KMS-11 (cell line): ENCODE measurements at regions not wholly inside any gene's neighbourhood (a gene's known extent, or its start where the extent isn't known, plus 50 kb on each side); places are given as distances from the start of the nearest gene placed in this dataset.

Experiments
- H2AFZ ChIP-seq: fragments of 200-600 bp; sonication (generic); 2 replicates; pipeline ENCODE4 v1.6.1; 2016; ENCODE audit warnings: antibody characterized with exemption, mixed run types, low read depth
- H3K27ac ChIP-seq: fragments of 200-600 bp; sonication (generic); 2 replicates; pipeline ENCODE4 v1.6.1; 2016; ENCODE audit warnings: mild to moderate bottlenecking, mixed run types
- H3K27me3 ChIP-seq: fragments of 200-600 bp; sonication (generic); 2 replicates; pipeline ENCODE4 v1.6.1; 2017; ENCODE audit warnings: mild to moderate bottlenecking, low read depth, mixed run types, moderate library complexity; ENCODE audit not compliant: insufficient read depth
- H3K36me3 ChIP-seq: fragments of 200-600 bp; sonication (generic); 2 replicates; pipeline ENCODE4 v1.6.1; 2017; ENCODE audit warnings: mild to moderate bottlenecking, mixed run types; ENCODE audit not compliant: insufficient read depth
- H3K4me1 ChIP-seq: fragments of 200-600 bp; sonication (generic); 2 replicates; pipeline ENCODE4 v1.6.1; 2016; ENCODE audit warnings: mild to moderate bottlenecking, low read depth, mixed run types; ENCODE audit not compliant: poor library complexity, severe bottlenecking
- H3K4me2 ChIP-seq: fragments of 200-600 bp; sonication (generic); 2 replicates; pipeline ENCODE4 v1.7.0; 2016; ENCODE audit warnings: mild to moderate bottlenecking, mixed run types
- H3K4me3 ChIP-seq: fragments of 200-600 bp; sonication (generic); IDR thresholded peaks from 2 replicates; pipeline ENCODE4 v1.6.1; 2017; ENCODE audit warnings: low read depth, low read length, mixed read lengths; ENCODE audit not compliant: insufficient read depth
- H3K79me2 ChIP-seq: fragments of 200-600 bp; sonication (generic); 2 replicates; pipeline ENCODE4 v1.6.1; 2016; ENCODE audit warnings: low read depth, mixed run types; ENCODE audit not compliant: insufficient read depth
- H3K9ac ChIP-seq: fragments of 200-600 bp; sonication (generic); 2 replicates; pipeline ENCODE4 v1.6.1; 2016; ENCODE audit warnings: mild to moderate bottlenecking, mixed run types
- H4K20me1 ChIP-seq: fragments of 200-600 bp; sonication (generic); 2 replicates; pipeline ENCODE4 v1.6.1; 2016; ENCODE audit warnings: mild to moderate bottlenecking, mixed run types; ENCODE audit not compliant: insufficient read depth
- CTCF ChIP-seq: fragments of 200-600 bp; sonication (generic); conservative IDR thresholded peaks from 2 replicates; pipeline ENCODE4 v1.6.1; 2017; ENCODE audit warnings: low read depth, mild to moderate bottlenecking, antibody characterized with exemption, low read length, moderate library complexity, mixed read lengths

- H3K4me2 ChIP-seq, result no peak overlapping the region
- H4K20me1 ChIP-seq, result no peaks in the 10 kb centered on the region
- H3K79me2 ChIP-seq, result no peaks in the 10 kb centered on the region
- TF ChIP-seq CTCF, result no peak
- H3K4me1 ChIP-seq, result no peaks in the 10 kb centered on the region
- H2AFZ ChIP-seq, result no peak overlapping the region
- H3K27ac ChIP-seq, result no peak overlapping the region
- H3K36me3 ChIP-seq, result no peaks in the 10 kb centered on the region
- H3K27me3 ChIP-seq, result no peaks in the 10 kb centered on the region
- no peak overlapping the region for H3K4me3 ChIP-seq
- H3K9ac ChIP-seq, result no peak overlapping the region
Measured at GRCh38 chr10:125263551-125263950, 103.2 kb upstream of the CTBP2 start.

- Histone ChIP-seq H3K27ac (no peak overlapping the region), H3K36me3 (no peaks in the 10 kb centered on the region), H2AFZ (no peak overlapping the region), H3K27me3 (no peaks in the 10 kb centered on the region), H3K4me1 (no peaks in the 10 kb centered on the region), H4K20me1 (no peaks in the 10 kb centered on the region), H3K4me2 (no peak overlapping the region), H3K4me3 (no peak overlapping the region), H3K9ac (no peak overlapping the region), H3K79me2 (no peaks in the 10 kb centered on the region)
- no peak for TF ChIP-seq CTCF
Measured at GRCh38 chr10:125262920-125263319, 102.6 kb upstream of the CTBP2 start.

DNA sequence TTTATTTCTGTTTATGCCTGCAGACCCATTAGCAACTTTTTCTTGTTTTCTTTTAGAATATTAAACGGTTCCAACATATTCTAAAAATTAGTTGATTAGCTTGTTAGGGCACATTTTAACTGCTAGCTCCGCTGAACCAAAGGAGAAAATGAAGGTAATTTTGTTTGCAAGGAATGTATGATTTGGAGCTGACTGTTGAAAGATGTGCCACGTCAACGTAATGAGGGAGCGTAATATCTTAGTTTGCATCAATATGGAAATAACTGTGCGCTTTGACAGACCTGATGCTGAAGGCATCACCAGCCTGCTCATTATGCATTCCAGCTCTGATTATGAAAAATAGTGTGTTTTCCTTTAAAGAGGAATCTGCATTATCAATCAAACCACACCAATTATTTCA is 102.0 kb upstream of the CTBP2 start:
- no peak overlapping the region for H3K4me2 ChIP-seq
- no peak overlapping the region for H2AFZ ChIP-seq
- H3K9ac ChIP-seq, result no peak overlapping the region
- H3K27ac ChIP-seq, result no peak overlapping the region
- H3K4me1 ChIP-seq, result no peaks in the 10 kb centered on the region
- no peaks in the 10 kb centered on the region for H3K27me3 ChIP-seq
- no peak for TF ChIP-seq CTCF
- no peak overlapping the region for H3K4me3 ChIP-seq
- no peaks in the 10 kb centered on the region for H3K36me3 ChIP-seq
- H4K20me1 ChIP-seq, result no peaks in the 10 kb centered on the region
- H3K79me2 ChIP-seq, result no peaks in the 10 kb centered on the region

DNA sequence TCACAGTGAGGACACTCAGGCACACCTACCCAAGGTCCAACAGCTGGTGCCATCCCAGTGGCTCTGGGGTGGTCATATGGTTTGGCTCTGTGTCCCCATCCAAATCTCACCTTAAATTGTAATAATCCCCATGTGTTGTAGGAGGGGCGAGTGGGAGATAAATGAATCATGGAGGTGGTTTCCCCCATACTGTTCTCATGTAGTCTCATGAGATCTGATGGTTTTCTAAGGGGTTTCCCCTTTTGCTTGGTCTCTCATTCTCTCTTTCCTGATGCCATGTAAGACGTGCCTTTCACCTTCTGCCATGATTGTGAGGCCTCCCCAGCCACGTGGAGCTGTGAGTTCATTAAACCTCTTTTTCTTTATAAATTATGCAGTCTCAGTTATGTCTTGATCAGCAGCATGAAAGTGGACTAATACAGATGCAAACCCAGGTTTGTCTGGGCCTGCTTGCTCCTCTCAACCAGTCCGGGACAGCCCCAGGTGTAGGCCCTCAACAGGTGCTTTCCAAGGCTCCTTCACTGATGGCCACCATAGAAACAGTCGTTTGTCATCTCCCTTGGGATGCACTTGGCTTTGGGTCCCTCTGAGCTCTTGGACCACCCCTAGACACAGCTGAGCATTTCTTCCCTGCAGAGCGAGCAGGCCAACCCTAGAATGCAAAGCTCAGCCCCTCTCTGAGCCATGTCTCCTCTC is 101.3 kb upstream of the CTBP2 start:
- no peaks in the 10 kb centered on the region for H3K27me3 ChIP-seq
- no peaks in the 10 kb centered on the region for H4K20me1 ChIP-seq
- no peak overlapping the region for H2AFZ ChIP-seq
- no peak overlapping the region for H3K4me2 ChIP-seq
- H3K9ac ChIP-seq, result no peak overlapping the region
- H3K27ac ChIP-seq, result no peak overlapping the region
- no peak overlapping the region for H3K4me3 ChIP-seq
- no peaks in the 10 kb centered on the region for H3K79me2 ChIP-seq
- no peaks in the 10 kb centered on the region for H3K4me1 ChIP-seq
- no peak for TF ChIP-seq CTCF
- no peaks in the 10 kb centered on the region for H3K36me3 ChIP-seq
